PC-9 (cell line): ENCODE measurements at regions not wholly inside any gene's neighbourhood (a gene's known extent, or its start where the extent isn't known, plus 50 kb on each side); places are given as distances from the start of the nearest gene placed in this dataset.

Experiments used
- BruUV-seq: library from RNA; stranded (reverse); fragments of 400-500 nt; replicated peaks from 2 replicates; lab custom pipeline; 2021; lab: Mats Ljungman, UMichigan
- CTCF ChIA-PET: fragments of 300-600 bp; sonication (Branson Sonifier 250); formaldehyde crosslinking; loops from one replicate; lab custom pipeline; 2022; ENCODE audit warnings: antibody characterized with exemption; lab: Charles Lee
- POLR2A ChIA-PET: fragments of 300-600 bp; sonication (Branson Sonifier 250); formaldehyde crosslinking; loops from one replicate; lab custom pipeline; 2022; ENCODE audit warnings: antibody characterized with exemption; ENCODE audit not compliant: unreplicated experiment; lab: Charles Lee
- DNase-seq, 2 experiments: peaks; one replicate each; pipeline versions ENCODE4 v3.0.0 to v3.0.0-alpha.2; 2015 to 2022; ENCODE audit warnings: mixed read lengths in 1 of 2
- H2AFZ ChIP-seq: fragments of 200-600 bp; sonication (generic); 2 replicates; pipeline ENCODE4 v1.8.1; 2017; ENCODE audit warnings: antibody characterized with exemption
- H3F3A ChIP-seq: fragments of 200-600 bp; sonication (generic); 2 replicates; pipeline ENCODE4 v1.8.1; 2017; ENCODE audit warnings: antibody characterized with exemption, mild to moderate bottlenecking, low read depth; ENCODE audit not compliant: insufficient read depth
- H3K27ac ChIP-seq: fragments of 200-600 bp; sonication (generic); 2 replicates; pipeline ENCODE4 v1.6.1; 2016; ENCODE audit warnings: mixed run types
- H3K27me3 ChIP-seq: fragments of 200-600 bp; sonication (generic); 2 replicates; pipeline ENCODE4 v1.6.1; 2016; ENCODE audit warnings: low read depth, mixed run types; ENCODE audit not compliant: insufficient read depth
- H3K36me3 ChIP-seq: fragments of 200-600 bp; sonication (generic); 2 replicates; pipeline ENCODE4 v1.6.1; 2016; ENCODE audit warnings: low read depth, mixed run types
- H3K4me1 ChIP-seq: fragments of 200-600 bp; sonication (generic); replicated peaks from 2 replicates; pipeline ENCODE4 v1.6.1; 2016; ENCODE audit warnings: mixed run types; ENCODE audit not compliant: insufficient read depth
- H3K4me2 ChIP-seq: fragments of 200-600 bp; sonication (generic); 2 replicates; pipeline ENCODE4 v1.6.1; 2017; ENCODE audit warnings: mixed run types
- H3K4me3 ChIP-seq: fragments of 200-600 bp; sonication (generic); 2 replicates; pipeline ENCODE4 v1.6.1; 2016; ENCODE audit warnings: mixed run types
- H3K79me2 ChIP-seq: fragments of 200-600 bp; sonication (generic); 2 replicates; pipeline ENCODE4 v1.6.1; 2017; ENCODE audit warnings: low read depth, mixed run types
- H3K9me2 ChIP-seq: fragments of 200-600 bp; sonication (generic); 2 replicates; pipeline ENCODE4 v1.8.1; 2017; ENCODE audit warnings: mild to moderate bottlenecking; ENCODE audit not compliant: insufficient read depth
- H3K9me3 ChIP-seq: fragments of 200-600 bp; sonication (generic); 2 replicates; pipeline ENCODE4 v1.8.1; 2016; ENCODE audit warnings: low read depth; ENCODE audit not compliant: insufficient read depth
- H4K20me1 ChIP-seq: fragments of 200-600 bp; sonication (generic); 2 replicates; pipeline ENCODE4 v1.8.1; 2017; ENCODE audit not compliant: insufficient read depth
- EZH2 ChIP-seq: fragments of 200-600 bp; sonication (generic); IDR thresholded peaks from 2 replicates; pipeline ENCODE4 v1.8.0; 2017; ENCODE audit warnings: antibody characterized with exemption, low read depth
- intact Hi-C: fragments of 100-400 bp; cut with micrococcal nuclease; formaldehyde crosslinking; loops from one replicate; pipeline ENCODE4 v1.10.0; 2022; ENCODE audit not compliant: unreplicated experiment
- TF ChIP-seq, protein P1 (sequence below): fragments of 200-600 bp; sonication (generic); conservative IDR thresholded peaks from 2 replicates; pipeline ENCODE4 v1.6.1; 2017; ENCODE audit warnings: mixed run types, antibody characterized with exemption, mild to moderate bottlenecking, moderate library complexity

DNA sequence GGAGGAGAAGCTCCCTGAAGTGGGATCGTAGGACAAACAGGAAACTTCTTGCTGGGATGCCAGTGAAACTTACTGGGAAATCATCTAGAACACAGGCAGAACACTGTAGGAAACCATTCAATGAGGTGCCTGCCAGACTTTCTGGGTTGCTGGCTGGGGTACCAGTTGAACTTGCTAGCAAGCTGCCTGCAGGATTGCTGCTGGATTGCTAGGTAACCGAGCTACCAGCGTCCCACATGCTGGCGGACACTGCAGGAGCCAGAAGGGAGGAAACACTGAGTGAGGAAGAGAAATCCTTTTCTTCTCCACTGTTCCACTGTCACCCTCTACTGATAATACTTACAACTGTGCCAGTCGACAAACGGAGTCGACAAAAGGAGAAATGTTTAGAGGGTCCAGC, 91.3 kb upstream of the SLC35B3 start:
- Histone ChIP-seq H3K36me3 (no peaks in the 10 kb centered on the region), H3K27ac (no peak overlapping the region), H2AFZ (no peak overlapping the region), H3K27me3 (no peaks in the 10 kb centered on the region), H3K9me2 (no peaks in the 10 kb centered on the region), H3K4me1 (no peaks in the 10 kb centered on the region), H3K4me2 (no peak overlapping the region), H3K4me3 (no peak overlapping the region), H4K20me1 (no peaks in the 10 kb centered on the region), H3K9me3 (no peaks in the 10 kb centered on the region), H3K79me2 (no peaks in the 10 kb centered on the region), H3F3A (no peaks in the 10 kb centered on the region)
- no peak for TF ChIP-seq EZH2
- TF ChIP-seq, protein P1, sequence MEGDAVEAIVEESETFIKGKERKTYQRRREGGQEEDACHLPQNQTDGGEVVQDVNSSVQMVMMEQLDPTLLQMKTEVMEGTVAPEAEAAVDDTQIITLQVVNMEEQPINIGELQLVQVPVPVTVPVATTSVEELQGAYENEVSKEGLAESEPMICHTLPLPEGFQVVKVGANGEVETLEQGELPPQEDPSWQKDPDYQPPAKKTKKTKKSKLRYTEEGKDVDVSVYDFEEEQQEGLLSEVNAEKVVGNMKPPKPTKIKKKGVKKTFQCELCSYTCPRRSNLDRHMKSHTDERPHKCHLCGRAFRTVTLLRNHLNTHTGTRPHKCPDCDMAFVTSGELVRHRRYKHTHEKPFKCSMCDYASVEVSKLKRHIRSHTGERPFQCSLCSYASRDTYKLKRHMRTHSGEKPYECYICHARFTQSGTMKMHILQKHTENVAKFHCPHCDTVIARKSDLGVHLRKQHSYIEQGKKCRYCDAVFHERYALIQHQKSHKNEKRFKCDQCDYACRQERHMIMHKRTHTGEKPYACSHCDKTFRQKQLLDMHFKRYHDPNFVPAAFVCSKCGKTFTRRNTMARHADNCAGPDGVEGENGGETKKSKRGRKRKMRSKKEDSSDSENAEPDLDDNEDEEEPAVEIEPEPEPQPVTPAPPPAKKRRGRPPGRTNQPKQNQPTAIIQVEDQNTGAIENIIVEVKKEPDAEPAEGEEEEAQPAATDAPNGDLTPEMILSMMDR: no peak
- ChIA-PET CTCF (no interaction called here), POLR2A (no interaction called here)
- no TSS peak for BruUV-seq
- intact Hi-C loops: no loop called here
- DNase-seq: no peak

DNA sequence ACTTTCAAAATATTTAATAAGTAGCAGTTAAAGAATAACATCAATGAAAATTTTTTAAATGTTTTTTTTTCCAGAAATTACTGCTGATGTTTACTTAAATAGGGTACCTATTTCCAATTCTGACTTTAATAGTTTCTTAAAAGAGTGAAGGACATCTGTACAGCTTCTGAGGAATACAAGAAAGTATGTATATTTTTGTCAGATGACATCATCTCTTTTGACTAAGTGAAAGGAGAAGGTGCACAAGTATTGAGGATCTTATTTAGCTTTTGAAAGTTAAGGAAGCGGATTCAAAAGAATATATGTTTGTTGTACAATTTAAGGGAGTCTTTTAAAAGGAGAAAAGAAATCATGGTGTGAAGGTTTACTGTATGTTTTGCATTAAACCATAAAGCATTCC, 90.0 kb upstream of the SLC35B3 start:
- no peak for TF ChIP-seq EZH2
- TF ChIP-seq, protein P1: no peak

DNA sequence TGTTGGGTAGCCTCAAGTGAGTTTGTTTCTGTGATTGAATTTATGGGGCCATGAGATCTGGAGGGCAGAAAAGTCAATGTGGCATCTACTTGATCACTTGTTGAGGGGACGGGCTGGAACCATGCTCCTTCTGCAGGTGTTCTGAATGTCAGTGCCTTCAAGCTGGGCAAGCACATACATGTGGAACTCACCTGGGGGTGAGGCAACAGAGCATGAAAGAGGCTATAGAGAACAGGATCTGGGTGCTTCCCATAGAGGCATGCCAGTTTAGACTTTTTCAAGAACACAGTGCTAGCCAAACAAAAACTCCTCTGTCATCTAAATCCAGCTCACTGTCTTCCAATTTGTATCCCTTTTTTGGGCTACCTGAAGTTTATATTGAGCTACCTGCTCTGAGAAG, 77.8 kb upstream of the SLC35B3 start:
- POLR2A ChIA-PET: no interaction called here
- H3K4me3 ChIP-seq: no peak overlapping the region
- no peaks in the 10 kb centered on the region for H3K36me3 ChIP-seq
- CTCF ChIA-PET: no interaction called here
- H3K4me1 ChIP-seq: no peaks in the 10 kb centered on the region
- no peaks in the 10 kb centered on the region for H3F3A ChIP-seq
- no peak overlapping the region for H3K27ac ChIP-seq
- H3K9me2 ChIP-seq: no peaks in the 10 kb centered on the region
- no TSS peak for BruUV-seq
- no peaks in the 10 kb centered on the region for H3K79me2 ChIP-seq
- no peak overlapping the region for H2AFZ ChIP-seq
- no peak overlapping the region for H3K4me2 ChIP-seq
- intact Hi-C loops: no loop called here
- H3K27me3 ChIP-seq: no peaks in the 10 kb centered on the region
- no peaks in the 10 kb centered on the region for H3K9me3 ChIP-seq
- no peak for DNase-seq
- H4K20me1 ChIP-seq: no peaks in the 10 kb centered on the region
- TF ChIP-seq EZH2: no peak
- TF ChIP-seq, protein P1: no peak

More for the DNA sequence above, 90.0 kb upstream of the SLC35B3 start:
- no peaks in the 10 kb centered on the region for H3K36me3 ChIP-seq
- H3K4me2 ChIP-seq: no peak overlapping the region
- CTCF ChIA-PET: interaction anchor here (0.7 kb wide), 1 partner anchor 328 kb away, joined by 5 read pairs; no protein-coding TSS in a partner anchor
- intact Hi-C loops: no loop called here
- H3F3A ChIP-seq: no peaks in the 10 kb centered on the region
- no peak overlapping the region for H3K27ac ChIP-seq
- H3K9me2 ChIP-seq: no peaks in the 10 kb centered on the region
- H3K79me2 ChIP-seq: no peaks in the 10 kb centered on the region
- H3K27me3 ChIP-seq: no peaks in the 10 kb centered on the region
- no peaks in the 10 kb centered on the region for H3K9me3 ChIP-seq
- H4K20me1 ChIP-seq: no peaks in the 10 kb centered on the region
- POLR2A ChIA-PET: no interaction called here
- no peaks in the 10 kb centered on the region for H3K4me1 ChIP-seq
- no peak overlapping the region for H3K4me3 ChIP-seq
- no TSS peak for BruUV-seq
- no peak for DNase-seq
- no peak overlapping the region for H2AFZ ChIP-seq
